HG02840 (cell line): ENCODE measurements at regions not wholly inside any gene's neighbourhood (a gene's known extent, or its start where the extent isn't known, plus 50 kb on each side); places are given as distances from the start of the nearest gene placed in this dataset.
A peak's percentile ranks its signal among the peaks of the same experiment; 100 is the strongest.
"Not testable (repeated sequence)": the region's sequence is repeated elsewhere in the genome, so short reads cannot be mapped to it uniquely, and the experiment has no call there.

Experiments used
- ATAC-seq: cut with Tn5 transposase; IDR thresholded peaks from one replicate; pipeline ENCODE4 v1.9.1; 2021; ENCODE audit warnings: mild to moderate bottlenecking, moderate library complexity, moderate number of reproducible peaks; ENCODE audit not compliant: unreplicated experiment, low FRiP score

DNA sequence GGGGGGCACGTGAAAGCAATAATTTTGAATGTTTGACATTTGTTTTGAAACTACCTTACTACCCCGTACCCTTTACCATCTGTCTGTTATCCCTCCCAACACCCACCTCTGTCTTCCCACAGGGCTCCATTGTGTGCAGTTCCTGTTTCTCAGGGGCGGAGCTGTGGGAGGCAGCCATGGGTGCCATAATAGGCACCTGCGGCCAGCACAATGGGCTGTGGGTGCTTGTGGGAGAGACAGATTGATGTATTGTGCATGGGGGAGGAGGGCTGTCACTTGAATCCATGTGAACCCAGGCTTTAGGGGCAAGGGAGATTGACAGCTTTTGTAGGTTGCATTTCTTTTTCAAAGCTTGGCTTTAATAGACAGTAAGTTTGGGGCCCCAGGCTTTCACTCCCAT lies 122.6 kb upstream of the CXorf66 start:
- ATAC-seq = no peak

GRCh38 chrX:140086691-140087090 lies 121.4 kb upstream of the CXorf66 start:
- no peak for ATAC-seq

GRCh38 chrX:140074851-140075250 lies 109.5 kb upstream of the CXorf66 start:
- ATAC-seq = not testable (repeated sequence)

DNA sequence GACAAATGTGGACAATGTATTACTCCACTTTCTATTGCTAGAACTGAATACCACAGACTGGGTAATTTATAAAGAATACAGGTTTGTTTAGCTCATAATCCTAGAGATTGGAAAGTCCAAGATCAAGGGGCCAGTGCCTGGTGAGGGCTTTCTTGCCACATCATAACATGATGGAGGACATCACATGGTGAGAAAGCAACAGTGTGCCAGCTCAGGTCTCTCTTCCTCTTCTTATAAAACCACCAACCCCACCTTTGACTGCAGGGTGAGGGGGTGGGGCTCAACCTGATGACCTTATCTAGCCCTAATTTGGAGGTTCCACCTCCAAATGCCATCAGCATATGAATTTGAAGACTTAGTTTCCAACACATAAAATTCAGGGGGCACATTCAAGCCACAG lies 105.7 kb upstream of the CXorf66 start:
- ATAC-seq = no peak

DNA sequence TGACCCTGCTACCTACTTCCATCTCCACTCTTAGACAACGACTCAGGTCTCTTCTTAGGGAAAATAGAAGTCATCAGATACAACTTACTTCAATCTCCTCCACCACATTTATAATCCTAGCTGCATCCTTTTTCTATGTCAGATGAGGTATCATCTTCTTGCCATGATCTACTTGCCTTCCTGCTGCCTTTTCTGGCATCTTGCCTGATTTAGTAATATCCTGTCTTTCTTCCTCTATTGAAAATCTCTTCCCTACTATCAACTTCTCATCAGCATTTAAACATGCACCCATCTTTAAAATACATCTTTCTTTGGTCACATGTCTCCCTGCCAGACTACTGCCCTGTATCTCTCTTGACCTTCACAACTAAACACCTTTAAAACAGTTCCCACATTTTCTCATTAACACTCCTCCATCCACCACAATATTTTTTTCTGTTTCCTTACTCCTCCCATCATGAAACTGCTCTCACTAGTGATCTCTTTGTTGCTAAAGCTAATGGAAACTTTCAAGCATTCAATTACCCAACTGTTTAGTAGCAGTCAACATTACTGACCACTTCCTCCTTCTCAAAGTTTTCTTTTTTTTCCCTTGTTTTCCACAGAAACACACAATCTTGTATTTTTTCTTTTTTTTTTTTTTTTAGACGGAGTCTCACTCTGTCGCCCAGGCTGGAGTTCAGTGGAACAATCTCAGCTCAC lies 100.8 kb upstream of the CXorf66 start:
- no peak for ATAC-seq

DNA sequence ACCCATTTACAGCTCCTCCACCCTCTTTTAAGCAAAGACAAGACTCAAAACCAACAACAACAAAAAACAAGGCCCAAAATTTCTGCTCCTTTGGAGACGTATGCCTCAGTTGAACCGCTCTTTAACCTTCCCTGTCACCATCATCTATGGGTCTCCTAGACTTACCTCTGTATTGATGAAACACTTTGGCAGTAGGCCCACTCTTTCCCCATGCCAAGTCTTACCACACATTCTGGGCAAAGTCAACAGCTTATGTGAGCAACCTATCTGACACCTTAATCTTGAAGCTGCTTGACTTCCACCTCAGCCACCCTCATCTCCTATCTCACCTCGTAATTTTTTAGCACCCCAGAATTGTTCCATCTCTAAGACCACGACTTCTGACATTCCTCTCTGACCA lies 99.7 kb upstream of the CXorf66 start:
- ATAC-seq = no peak

DNA sequence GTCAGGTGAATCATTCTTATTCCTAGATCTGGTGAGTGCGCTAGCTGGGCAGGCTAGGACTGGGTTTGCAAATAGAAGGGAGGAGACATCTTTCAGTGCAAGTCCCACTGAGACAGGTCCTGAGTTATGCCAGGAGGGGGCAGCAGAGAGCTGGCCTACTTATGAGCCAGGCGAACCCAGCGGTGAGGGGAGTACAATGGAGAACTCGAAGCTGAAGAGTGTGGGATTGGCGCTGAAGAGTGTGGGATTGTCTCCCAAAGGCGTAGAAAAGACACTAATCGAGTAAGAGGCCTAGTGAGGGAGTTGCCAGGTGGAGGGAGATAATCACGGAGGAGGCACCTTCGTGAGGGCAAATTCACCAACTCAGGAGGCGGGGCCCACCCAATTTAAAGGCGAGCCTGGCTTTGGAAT lies 91.7 kb upstream of the CXorf66 start:
- peak; percentile 91 for ATAC-seq

DNA sequence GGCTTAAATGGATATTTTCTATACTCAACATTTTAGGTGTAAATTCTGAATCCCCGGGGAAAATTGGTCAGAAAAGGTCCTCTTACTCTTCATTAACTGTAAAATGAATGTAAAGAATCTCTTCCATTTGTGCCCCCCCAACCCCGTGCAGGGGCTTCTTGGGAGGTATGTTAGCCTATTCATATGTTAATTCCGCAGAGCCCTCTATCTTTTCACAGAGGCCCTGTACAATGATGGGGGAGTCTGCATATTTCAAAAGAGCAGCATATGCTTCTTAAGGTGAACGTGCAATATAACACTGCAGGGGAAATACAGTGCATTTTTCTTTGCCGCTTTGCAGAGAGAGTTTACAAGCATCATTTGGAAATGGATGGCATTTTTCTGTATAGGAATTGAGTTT lies 88.5 kb upstream of the CXorf66 start:
- no peak for ATAC-seq

GRCh38 chrX:140050906-140051305 lies 85.6 kb upstream of the CXorf66 start:
- no peak for ATAC-seq

GRCh38 chrX:140040386-140040785 lies 75.1 kb upstream of the CXorf66 start:
- ATAC-seq = no peak

GRCh38 chrX:140038842-140039241 lies 73.5 kb upstream of the CXorf66 start:
- ATAC-seq = no peak

- no peak for ATAC-seq
Observed at GRCh38 chrX:140034916-140035315, 69.6 kb upstream of the CXorf66 start.

DNA sequence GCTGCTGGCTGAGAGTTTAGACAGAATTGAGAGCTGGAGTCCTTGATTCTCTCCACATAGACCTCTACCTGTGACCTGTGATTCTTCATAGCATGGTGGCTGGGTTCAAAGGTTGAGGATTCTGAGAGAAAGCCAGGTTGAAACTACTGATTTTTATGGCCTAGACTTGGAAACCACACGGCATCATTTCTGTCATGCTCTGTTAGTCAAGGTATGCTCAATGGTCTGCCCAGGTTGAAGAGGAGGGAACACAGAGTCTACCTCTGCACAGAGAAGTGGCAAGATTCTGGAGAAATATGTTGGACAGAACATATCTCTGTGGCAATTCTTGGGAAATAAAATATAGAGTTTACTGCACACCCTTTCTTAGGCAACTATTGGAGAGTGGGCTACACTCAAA lies 57.2 kb upstream of the CXorf66 start:
- no peak for ATAC-seq

DNA sequence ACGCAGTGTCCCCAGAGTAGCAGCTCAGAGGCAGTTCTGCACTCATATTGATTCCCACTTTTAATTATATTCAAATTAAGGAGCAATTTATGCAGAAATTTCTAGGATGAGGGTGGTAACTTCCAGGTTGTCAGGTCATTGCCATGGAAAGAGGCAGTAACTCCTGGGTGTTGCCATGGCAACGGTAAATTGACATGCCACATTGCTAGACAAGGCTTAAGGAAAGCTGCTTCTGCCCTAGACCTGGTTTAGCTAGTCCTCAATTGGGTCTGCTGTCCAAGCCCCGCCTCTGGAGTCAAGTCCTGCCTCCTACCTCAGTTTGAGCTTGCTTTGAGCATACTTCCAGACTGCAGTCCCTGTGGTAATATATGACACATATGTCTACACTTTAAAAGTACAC lies 53.8 kb upstream of the CXorf66 start:
- ATAC-seq = not testable (repeated sequence)
